ENCODE measurements at regions not wholly inside any gene's neighbourhood (a gene's known extent, or its start where the extent isn't known, plus 50 kb on each side); places are given as distances from the start of the nearest gene placed in this dataset.

DNA sequence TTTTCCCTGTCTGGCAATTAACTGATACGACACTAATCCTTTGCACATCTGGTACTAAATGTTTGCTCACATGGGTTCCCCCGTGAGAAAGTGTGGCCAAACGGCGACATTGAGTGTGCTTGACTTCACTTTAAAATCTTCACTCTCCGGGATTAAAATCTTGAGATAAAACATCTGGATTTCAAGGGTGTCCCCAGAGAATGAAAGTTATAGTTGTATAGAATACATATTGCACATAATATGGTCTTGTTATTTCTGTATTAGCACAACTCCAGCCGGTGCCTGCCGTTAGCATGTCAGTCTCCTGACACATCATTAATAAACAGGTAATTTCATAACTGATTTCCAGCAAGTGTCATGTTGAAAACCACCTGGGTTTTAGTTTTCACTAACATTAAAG is 749.0 kb upstream of the SOX9 start:
- in situ Hi-C loops (cut with HindIII; ENCODE audit: low sequenced_read_pairs), result no loop called here
- H3K4me3 ChIP-seq (ENCODE audit: low read depth, low read length), result no peak overlapping the region
- no peak for DNase-seq (ENCODE audit: low read depth)
- TF ChIP-seq, protein P1, sequence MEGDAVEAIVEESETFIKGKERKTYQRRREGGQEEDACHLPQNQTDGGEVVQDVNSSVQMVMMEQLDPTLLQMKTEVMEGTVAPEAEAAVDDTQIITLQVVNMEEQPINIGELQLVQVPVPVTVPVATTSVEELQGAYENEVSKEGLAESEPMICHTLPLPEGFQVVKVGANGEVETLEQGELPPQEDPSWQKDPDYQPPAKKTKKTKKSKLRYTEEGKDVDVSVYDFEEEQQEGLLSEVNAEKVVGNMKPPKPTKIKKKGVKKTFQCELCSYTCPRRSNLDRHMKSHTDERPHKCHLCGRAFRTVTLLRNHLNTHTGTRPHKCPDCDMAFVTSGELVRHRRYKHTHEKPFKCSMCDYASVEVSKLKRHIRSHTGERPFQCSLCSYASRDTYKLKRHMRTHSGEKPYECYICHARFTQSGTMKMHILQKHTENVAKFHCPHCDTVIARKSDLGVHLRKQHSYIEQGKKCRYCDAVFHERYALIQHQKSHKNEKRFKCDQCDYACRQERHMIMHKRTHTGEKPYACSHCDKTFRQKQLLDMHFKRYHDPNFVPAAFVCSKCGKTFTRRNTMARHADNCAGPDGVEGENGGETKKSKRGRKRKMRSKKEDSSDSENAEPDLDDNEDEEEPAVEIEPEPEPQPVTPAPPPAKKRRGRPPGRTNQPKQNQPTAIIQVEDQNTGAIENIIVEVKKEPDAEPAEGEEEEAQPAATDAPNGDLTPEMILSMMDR (IDR thresholded peaks at IDR 0.05; ENCODE audit: low read depth, low read length, missing control alignments), result no peak

DNA sequence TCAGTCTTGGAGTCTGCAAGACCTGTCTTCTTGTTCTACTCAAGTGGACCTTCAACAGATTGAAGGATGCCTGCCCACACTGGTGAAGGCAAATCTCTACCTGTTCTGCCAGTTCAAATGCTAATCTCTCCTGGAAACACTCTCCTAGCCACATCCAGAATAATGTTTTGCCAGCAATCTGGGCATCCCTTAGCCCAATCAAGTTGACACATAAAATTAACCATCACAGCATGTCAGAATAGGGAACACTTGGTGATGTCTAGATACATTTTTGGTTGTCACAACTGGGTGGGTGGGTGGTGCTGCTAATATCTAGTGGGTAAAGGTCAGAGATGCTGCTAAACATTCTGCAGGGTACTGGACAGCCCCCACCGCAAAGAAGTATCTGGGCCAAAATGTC is 744.9 kb upstream of the SOX9 start:
- in situ Hi-C loops (cut with HindIII; ENCODE audit: low sequenced_read_pairs), result no loop called here
- TF ChIP-seq, protein P1 (IDR thresholded peaks at IDR 0.05; ENCODE audit: low read depth, low read length, missing control alignments), result no peak
- no peak for DNase-seq (ENCODE audit: low read depth)
- H3K4me3 ChIP-seq (ENCODE audit: low read depth, low read length), result no peak overlapping the region

DNA sequence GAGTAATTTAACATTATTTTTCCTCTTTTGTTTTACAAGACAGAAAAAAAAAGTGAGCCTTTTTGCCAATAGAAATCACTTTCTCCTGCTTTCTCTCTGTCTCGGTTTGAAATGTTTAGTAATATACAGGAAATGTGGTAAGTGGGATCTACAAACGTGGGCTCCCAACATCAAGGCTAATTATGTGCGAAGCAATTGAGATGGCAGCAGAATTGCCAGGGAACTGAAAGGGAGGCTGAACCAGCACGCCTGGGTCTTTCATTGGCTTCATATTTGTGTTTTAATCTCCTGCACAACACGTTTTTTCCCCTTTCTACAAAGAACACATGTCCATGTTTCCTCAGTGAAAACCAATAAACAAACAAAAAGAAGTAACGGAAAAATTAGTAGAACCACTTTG is 743.9 kb upstream of the SOX9 start:
- no peak overlapping the region for H3K4me3 ChIP-seq (ENCODE audit: low read depth, low read length)
- DNase-seq (ENCODE audit: low read depth), result no peak
- in situ Hi-C loops (cut with HindIII; ENCODE audit: low sequenced_read_pairs), result no loop called here
- TF ChIP-seq, protein P1 (IDR thresholded peaks at IDR 0.05; ENCODE audit: low read depth, low read length, missing control alignments), result no peak

DNA sequence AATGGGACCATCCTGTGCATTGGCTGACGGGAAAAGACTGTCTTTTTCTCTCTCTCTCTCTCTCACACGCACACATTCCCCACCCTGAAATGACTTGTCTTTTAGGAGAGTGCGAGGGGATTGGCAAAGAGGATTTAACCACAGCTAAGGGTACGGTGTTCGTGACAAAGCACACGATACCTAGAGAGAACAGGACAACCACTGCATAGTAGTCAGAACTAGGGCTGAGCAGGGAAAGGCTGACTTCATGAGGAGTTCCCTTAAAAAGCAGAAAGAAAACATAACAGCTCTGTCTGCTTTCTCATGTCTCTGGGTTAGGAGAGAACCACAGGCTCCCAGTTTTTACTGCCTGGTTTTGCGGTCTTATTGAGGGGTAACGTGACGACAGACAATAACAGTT is 742.8 kb upstream of the SOX9 start:
- in situ Hi-C loops (cut with HindIII; ENCODE audit: low sequenced_read_pairs), result no loop called here
- TF ChIP-seq, protein P1 (IDR thresholded peaks at IDR 0.05; ENCODE audit: low read depth, low read length, missing control alignments), result no peak
- no peak overlapping the region for H3K4me3 ChIP-seq (ENCODE audit: low read depth, low read length)
- no peak for DNase-seq (ENCODE audit: low read depth)

DNA sequence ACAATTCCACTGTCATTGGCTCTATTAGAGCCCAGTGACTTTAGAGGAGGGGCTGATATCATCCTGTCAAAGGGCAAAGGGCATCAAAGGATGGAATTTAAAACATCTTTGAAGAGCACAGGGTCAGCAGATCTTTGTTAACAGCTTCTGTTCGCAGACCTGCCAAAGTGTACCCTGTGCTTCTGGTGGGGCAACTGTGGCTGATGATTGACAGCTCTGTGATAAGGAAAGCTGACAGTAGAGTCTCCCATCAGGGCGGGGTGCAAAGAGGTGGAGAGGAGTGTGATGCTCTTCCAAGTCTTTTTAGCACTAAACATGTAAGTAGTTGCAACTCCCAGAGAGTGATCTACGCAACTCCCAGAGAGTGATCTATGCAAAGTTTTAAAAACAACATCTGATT is 742.1 kb upstream of the SOX9 start:
- DNase-seq (ENCODE audit: low read depth), result no peak
- no peak overlapping the region for H3K4me3 ChIP-seq (ENCODE audit: low read depth, low read length)
- TF ChIP-seq, protein P1 (IDR thresholded peaks at IDR 0.05; ENCODE audit: low read depth, low read length, missing control alignments), result no peak
- in situ Hi-C loops (cut with HindIII; ENCODE audit: low sequenced_read_pairs), result no loop called here

DNA sequence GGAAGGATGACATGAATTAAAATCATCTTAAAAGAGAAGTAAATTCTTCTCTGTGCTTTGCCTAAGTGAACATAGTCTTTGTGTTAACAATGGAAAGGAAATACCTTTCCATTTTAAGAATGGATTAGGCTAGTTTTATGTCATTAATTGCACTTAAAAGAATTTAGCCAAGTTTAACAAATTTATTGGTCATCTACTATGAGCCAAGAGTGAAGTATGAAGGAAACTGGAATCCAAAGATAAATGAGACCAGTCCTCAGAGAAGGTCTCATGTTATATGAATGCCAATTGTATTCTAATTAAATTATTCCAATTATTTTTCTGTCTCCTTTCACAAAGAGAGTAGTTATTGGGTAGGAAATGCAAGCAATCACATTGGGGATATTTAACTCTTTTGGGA is 741.3 kb upstream of the SOX9 start:
- DNase-seq (ENCODE audit: low read depth), result no peak
- no peak overlapping the region for H3K4me3 ChIP-seq (ENCODE audit: low read depth, low read length)
- TF ChIP-seq, protein P1 (IDR thresholded peaks at IDR 0.05; ENCODE audit: low read depth, low read length, missing control alignments), result no peak
- in situ Hi-C loops (cut with HindIII; ENCODE audit: low sequenced_read_pairs), result no loop called here

DNA sequence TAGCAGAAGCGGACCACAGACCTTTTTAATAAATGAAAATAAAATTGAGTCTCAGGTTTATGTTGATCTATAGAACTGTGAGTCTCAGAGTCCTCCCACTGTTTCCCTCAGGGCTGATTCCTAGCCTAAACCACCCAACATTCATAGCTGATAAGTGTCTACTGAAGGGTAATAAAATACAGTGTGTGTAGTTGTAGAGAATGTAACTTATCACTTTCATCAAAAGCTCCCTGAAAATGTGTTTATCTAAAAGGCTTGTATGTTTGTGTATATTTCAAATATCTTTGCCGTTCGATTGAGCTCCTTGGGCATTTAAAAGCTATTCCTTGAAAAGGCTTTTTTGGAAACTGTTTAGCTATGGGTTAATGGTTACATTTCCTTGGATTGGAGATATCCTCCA is 740.3 kb upstream of the SOX9 start:
- TF ChIP-seq, protein P1 (IDR thresholded peaks at IDR 0.05; ENCODE audit: low read depth, low read length, missing control alignments), result no peak
- H3K4me3 ChIP-seq (ENCODE audit: low read depth, low read length), result no peak overlapping the region
- in situ Hi-C loops (cut with HindIII; ENCODE audit: low sequenced_read_pairs), result no loop called here
- DNase-seq (ENCODE audit: low read depth), result no peak

Measured in astrocyte of the cerebellum (primary cell).